ENCODE measurements at regions not wholly inside any gene's neighbourhood (a gene's known extent, or its start where the extent isn't known, plus 50 kb on each side); places are given as distances from the start of the nearest gene placed in this dataset.

DNA sequence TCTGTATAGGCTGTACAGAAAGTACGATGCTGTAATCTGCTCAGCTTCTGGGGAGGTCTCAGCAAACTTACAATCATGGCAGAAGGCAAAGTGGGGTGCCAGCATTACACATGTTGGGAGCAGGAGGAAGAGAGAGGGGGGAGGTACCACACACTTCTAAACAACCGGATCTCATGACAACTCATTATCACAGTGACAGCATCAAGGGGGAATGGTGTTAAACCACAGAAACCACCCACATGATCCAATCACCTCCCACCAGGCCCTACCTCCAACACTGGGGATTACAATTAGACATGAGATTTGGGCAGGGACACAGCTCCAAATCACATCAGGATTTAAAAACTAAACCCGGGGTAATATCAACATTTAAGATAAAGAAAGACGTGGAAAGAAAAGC lies 468.8 kb upstream of the AUTS2 start:
- peaks cover 0 to 12% (median 0%) of the 10 kb centered on the region in 4 donors for H3K4me1 ChIP-seq
- H3K4me3 ChIP-seq = no peak overlapping the region
- TF ChIP-seq, protein P1, sequence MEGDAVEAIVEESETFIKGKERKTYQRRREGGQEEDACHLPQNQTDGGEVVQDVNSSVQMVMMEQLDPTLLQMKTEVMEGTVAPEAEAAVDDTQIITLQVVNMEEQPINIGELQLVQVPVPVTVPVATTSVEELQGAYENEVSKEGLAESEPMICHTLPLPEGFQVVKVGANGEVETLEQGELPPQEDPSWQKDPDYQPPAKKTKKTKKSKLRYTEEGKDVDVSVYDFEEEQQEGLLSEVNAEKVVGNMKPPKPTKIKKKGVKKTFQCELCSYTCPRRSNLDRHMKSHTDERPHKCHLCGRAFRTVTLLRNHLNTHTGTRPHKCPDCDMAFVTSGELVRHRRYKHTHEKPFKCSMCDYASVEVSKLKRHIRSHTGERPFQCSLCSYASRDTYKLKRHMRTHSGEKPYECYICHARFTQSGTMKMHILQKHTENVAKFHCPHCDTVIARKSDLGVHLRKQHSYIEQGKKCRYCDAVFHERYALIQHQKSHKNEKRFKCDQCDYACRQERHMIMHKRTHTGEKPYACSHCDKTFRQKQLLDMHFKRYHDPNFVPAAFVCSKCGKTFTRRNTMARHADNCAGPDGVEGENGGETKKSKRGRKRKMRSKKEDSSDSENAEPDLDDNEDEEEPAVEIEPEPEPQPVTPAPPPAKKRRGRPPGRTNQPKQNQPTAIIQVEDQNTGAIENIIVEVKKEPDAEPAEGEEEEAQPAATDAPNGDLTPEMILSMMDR (IDR thresholded peaks at IDR 0.05) = no peak
- no peaks in the 10 kb centered on the region for H3K27me3 ChIP-seq
- intact Hi-C loops (cut with DNase I; ENCODE audit: low total_unique reads) = no loop called here
- H3K36me3 ChIP-seq = no peaks in the 10 kb centered on the region
- H3K27ac ChIP-seq = no peak overlapping the region
- H3K9me3 ChIP-seq = no peaks in the 10 kb centered on the region
- DNase-seq = no peak

DNA sequence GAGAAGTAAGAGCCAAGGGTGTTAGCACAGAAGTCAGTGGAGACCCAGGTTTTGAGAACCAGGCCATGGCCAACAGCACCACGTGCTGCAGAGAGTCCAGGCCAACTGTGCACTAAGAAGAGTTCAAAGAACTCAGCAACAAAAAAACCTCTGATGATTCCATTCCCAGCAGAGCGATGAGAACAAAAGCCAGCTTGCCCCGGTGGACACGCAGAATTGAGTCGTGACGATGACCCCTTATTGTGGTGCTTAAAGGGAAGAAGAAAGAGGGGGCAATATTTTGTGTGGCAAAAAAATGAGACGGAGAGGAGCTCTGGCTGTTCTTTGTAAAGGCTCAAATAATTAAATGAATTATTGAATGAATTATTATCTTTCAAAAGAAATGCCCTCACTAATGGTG lies 468.3 kb upstream of the AUTS2 start:
- no peaks in the 10 kb centered on the region for H3K9me3 ChIP-seq
- no peaks in the 10 kb centered on the region for H3K36me3 ChIP-seq
- no peak for DNase-seq
- H3K4me1 ChIP-seq = peaks cover 0 to 7% (median 0%) of the 10 kb centered on the region in 4 donors
- H3K27me3 ChIP-seq = no peaks in the 10 kb centered on the region
- H3K4me3 ChIP-seq = no peak overlapping the region
- intact Hi-C loops (cut with DNase I; ENCODE audit: low total_unique reads) = no loop called here
- TF ChIP-seq, protein P1 (IDR thresholded peaks at IDR 0.05) = no peak
- no peak overlapping the region for H3K27ac ChIP-seq

DNA sequence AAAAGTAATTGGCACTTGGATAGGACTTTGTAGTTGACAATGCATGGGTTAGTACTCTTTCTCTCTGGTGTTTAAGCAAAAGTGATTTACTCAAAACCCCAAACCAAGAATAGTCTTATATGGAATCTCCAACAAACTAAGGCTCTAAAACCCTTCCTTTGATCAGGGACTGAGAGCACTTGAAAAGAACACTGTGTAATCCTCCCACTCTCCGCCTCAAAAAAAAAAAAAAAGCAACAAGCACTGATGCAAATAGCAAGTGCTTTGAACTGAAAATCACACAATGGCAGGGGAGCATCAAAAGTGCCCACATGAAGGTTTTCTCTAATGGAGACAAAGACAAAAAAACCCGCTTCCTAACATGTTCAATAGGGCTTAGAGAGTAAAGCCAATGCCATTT lies 467.9 kb upstream of the AUTS2 start:
- H3K36me3 ChIP-seq = no peaks in the 10 kb centered on the region
- no peaks in the 10 kb centered on the region for H3K9me3 ChIP-seq
- H3K4me1 ChIP-seq = peaks cover 0 to 3% (median 0%) of the 10 kb centered on the region in 4 donors
- no peak for DNase-seq
- H3K4me3 ChIP-seq = no peak overlapping the region
- TF ChIP-seq, protein P1 (IDR thresholded peaks at IDR 0.05) = no peak
- H3K27ac ChIP-seq = no peak overlapping the region
- no peaks in the 10 kb centered on the region for H3K27me3 ChIP-seq
- intact Hi-C loops (cut with DNase I; ENCODE audit: low total_unique reads) = no loop called here

DNA sequence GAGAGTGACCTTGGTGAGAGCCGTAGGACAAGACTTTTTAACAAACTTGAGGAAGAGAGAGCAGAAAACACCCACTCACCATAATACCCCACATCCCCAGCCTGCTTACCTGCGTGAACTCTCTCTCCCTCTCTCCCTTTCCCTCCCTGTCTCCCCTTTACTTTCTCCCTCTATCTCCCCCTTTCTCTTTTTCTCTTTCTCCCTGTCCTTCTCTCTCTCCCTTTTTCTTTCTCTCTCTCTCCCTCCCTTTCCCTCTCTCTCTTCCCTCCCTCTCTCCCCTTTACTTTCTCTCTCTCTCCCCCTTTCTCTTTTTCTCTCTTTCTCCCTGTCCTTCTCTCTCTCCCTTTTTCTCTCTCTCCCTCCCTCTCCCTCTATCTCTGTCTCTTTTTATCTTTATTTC lies 464.0 kb upstream of the AUTS2 start:
- no peak overlapping the region for H3K27ac ChIP-seq
- peaks cover 3 to 19% (median 3%) of the 10 kb centered on the region in 3 donors for H3K9me3 ChIP-seq
- no peak overlapping the region for H3K4me3 ChIP-seq
- TF ChIP-seq, protein P1 (IDR thresholded peaks at IDR 0.05) = no peak
- DNase-seq = no peak
- H3K36me3 ChIP-seq = no peaks in the 10 kb centered on the region
- H3K4me1 ChIP-seq = no peaks in the 10 kb centered on the region
- H3K27me3 ChIP-seq = no peaks in the 10 kb centered on the region
- intact Hi-C loops (cut with DNase I; ENCODE audit: low total_unique reads) = no loop called here

DNA sequence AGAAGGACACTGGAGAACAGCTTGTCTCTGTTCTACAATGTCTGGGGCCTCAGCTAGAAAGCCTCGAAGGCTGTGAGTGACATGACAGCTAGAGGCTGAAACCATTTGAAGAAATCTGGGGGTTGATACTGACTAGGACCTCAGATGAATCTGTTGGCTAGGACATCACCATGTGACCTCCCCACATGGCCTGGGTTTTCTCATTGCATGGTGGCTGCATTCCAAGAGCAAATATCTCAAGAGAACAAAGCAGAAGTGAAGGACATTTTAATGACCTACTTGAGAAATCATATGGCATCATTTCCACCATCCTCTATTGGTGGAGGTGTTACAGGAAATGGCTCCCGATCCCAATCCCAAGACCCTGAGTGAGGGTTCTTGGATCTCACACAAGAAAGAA lies 450.6 kb upstream of the AUTS2 start:
- Histone ChIP-seq H3K27me3 (no peaks in the 10 kb centered on the region), H3K36me3 (no peaks in the 10 kb centered on the region), H3K4me3 (no peak overlapping the region), H3K9me3 (no peaks in the 10 kb centered on the region), H3K27ac (no peak overlapping the region), H3K4me1 (no peaks in the 10 kb centered on the region)
- TF ChIP-seq, protein P1 (IDR thresholded peaks at IDR 0.05) = no peak
- intact Hi-C loops (cut with DNase I; ENCODE audit: low total_unique reads) = no loop called here
- no peak for DNase-seq
